ENCODE measurements at regions not wholly inside any gene's neighbourhood (a gene's known extent, or its start where the extent isn't known, plus 50 kb on each side); places are given as distances from the start of the nearest gene placed in this dataset.

DNA sequence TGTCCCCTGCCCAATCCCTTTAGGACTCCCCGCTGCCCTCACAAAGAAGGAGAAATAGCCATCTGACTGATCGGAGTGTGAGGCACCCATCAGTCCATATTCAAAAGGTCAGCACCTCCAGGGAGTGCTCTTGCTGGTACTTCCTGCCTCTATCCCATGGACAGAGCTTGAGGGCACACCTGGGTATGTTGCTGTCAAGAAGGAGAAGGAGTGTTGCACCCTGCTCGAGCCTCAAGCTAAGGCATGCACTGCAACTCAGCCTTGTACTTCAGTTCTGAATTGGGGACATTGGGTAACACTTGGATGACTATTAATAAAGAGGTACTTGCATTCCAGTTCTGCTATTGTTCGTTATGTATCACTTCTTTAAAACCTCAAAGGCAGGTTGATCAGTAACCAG, 190.3 kb upstream of the ZC3H12A start:
- no peak for DNase-seq

DNA sequence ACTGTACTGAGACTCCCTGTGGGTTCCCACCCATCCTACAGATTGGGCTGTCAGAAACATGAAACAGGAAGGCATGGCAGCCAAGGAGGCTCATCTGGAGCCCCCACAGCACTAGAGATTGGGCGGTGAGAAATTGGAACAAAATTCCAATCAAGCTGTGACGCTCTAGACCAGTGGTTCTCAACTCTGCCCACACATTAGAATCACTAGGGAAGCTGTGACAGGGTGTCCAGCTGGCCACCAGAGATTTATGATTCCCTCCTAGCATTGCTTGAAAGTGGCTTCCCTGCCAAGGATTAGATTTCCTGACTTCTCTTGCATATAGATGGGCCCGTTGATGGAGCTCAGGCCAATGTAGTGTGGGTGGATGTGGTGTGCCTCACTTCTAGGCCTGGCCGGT, 187.5 kb upstream of the ZC3H12A start:
- no peak for DNase-seq

DNA sequence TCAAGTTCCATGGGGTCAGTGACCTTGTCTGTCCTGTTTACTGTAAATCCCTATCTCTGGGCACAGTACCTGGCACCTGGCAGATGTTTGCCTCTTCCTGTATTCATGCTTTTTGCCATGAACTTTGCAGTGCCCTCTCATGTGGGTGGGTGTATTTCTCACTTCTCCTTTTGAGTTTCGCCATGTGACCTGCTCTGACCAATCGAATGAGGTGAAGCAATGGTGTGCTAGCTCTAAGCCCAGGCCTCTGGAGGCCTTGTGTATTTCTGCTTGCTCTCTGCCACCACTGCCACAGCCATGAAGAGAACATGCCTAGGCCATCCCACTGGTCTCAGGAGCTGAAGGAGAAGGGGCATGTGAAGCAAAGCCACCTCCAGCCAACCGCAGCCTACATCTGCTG, 185.5 kb upstream of the ZC3H12A start:
- no peak for DNase-seq

DNA sequence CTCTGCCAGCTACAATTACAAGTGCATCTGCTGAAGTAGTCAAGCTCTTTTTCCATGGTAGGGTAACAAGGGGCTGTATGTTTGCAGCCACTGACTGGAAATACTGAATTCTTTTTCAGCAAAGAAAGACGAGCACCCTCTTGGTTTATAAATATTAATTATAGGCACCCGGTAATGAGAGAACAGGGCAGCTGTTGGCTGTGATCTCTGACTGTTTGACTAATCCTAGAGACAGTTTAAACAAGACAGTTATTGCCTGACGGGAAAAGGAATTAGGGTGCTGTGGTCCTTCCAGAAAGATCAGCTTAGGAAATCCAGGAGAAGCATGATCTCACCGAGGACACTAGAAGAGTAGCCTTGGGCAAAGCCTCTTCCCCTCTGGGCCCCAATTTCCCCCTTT, 183.7 kb upstream of the ZC3H12A start:
- DNase-seq, result no peak

DNA sequence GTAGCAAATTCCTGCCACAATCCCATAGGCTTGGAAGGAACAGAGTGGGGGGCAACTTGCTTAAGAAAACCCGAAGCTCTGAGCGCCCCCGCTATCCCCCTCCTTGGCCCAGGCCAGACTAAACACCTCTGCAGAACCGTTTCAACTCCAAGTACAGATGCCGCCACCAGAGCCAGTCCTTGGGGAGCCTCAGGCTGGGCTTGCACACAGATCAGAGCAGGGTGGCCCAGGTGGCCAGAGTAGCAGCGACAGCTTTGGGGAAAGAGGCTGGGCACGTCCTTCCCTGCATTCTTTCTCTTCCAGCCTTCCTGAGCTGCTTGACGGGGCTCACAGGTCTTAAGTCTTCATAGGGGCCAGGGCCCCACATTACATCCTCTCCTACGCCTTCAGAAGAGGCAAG, 181.6 kb upstream of the ZC3H12A start:
- DNase-seq, result no peak

- no peak for DNase-seq
Observed at GRCh38 chr1:37294096-37294495, 180.3 kb upstream of the ZC3H12A start.

DNA sequence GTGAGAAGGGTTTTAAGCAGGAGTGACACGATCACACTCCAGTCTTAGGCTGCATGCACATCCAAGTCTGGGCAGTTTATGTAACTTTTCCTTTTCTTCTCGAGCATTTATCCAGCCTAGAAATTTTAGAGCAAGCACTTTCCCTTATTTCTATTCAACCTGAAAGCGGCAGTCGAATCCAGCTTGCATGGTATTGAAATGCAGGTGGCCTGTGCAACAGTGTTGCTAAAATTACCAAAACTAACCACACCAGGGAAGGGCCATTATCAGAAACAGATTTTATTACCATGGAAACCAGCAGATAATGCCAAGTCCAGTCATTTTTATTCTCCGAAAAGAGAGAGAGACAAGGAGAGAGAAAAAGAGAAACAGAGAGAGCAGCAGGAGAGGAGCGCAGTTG, 179.9 kb upstream of the ZC3H12A start:
- DNase-seq, result no peak

- no peak for DNase-seq
Observed at GRCh38 chr1:37298769-37299168, 175.6 kb upstream of the ZC3H12A start.

DNA sequence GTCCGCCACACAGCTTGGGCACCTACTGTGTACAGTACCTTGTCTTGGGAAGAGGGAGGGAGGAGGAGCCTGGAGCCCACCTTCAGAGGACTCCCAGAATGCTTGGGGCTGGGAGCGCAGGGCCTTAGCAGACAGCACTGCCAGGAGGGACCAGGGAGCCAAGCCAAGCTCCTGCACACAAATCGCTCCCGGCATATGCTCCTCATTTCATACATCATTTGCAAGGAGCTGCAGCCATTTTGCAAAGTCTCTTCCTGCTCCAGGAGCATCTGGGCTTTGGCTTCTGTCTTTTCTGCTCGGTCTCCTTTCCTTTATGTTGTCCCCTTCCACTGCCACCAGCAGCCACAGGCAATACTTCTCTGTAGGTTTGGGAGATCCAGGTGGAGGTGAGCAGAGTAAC, 175.2 kb upstream of the ZC3H12A start:
- no peak for DNase-seq

DNA sequence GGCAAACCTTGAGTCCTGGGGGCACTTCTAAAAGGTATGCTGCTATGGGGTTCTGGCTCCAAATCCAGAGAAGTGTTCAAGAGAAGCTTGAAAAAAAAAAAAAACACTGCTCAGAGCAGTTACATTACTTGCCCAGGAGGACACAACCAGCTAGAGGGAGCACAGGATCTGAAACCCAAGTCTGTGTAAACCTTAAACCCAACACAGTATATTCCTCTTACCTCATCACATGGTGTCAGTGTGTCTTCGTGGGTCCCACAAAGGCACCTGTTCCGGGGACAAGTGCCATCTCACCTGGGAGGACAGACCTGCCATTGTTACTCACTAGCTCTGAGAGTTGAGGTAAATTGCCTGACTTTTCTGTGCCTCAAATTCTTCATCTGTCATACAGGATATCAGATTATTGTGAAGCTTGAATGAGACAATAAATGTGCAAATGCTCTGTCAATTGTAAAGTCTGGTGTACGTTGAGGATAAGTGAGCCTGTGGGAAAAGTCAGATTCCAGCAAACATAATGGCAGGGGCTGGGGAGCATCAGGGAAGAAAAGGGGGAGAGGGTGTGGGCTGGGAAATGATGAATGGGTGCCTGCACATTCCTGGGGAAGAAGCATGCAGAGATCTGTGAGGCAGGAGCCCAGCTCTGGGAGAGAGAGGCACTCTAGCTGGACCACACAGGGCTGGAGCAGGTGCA, 170.4 kb upstream of the ZC3H12A start:
- DNase-seq, result no peak

DNA sequence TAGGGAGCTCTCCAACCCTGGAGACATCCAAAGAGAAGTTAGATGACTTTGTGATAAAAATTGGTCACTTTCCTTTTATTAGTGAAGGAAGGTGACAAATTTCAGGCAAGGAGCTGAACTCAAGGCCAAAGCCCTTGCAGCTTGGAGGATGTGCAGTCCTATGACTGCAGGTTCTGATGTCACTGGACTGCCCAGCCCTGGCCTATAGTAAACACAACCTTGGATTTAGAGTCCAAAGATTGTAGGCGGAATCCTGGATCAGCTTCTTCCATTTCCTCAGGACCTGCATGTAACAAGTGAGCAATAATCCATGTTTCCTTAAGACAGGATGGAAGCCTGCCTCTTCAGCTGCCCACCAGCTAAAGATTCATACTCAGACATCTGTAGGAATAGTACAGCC, 169.3 kb upstream of the ZC3H12A start:
- no peak for DNase-seq

GRCh38 chr1:37305841-37306240, 168.5 kb upstream of the ZC3H12A start:
- DNase-seq, result no peak

DNA sequence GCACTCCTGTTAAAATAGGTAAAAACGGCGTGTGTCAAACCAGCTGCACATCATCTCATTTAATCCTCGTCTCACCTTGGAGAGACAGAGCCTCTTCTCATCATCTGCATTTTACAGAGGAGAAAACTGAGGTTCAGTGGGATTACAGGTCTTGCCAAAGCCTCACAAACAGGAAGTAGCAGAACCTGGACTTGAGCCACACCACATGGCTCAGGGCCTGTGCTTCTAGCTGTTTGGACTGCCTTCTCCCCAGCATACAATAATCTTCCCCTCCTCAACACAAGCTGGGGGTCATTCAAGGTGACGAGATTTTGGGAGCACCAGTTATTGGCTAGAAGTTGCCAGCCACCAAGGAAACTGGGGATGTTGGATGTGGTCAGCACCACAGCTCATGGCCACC, 167.9 kb upstream of the ZC3H12A start:
- no peak for DNase-seq

GRCh38 chr1:37306871-37307270, 167.5 kb upstream of the ZC3H12A start:
- DNase-seq, result no peak

DNA sequence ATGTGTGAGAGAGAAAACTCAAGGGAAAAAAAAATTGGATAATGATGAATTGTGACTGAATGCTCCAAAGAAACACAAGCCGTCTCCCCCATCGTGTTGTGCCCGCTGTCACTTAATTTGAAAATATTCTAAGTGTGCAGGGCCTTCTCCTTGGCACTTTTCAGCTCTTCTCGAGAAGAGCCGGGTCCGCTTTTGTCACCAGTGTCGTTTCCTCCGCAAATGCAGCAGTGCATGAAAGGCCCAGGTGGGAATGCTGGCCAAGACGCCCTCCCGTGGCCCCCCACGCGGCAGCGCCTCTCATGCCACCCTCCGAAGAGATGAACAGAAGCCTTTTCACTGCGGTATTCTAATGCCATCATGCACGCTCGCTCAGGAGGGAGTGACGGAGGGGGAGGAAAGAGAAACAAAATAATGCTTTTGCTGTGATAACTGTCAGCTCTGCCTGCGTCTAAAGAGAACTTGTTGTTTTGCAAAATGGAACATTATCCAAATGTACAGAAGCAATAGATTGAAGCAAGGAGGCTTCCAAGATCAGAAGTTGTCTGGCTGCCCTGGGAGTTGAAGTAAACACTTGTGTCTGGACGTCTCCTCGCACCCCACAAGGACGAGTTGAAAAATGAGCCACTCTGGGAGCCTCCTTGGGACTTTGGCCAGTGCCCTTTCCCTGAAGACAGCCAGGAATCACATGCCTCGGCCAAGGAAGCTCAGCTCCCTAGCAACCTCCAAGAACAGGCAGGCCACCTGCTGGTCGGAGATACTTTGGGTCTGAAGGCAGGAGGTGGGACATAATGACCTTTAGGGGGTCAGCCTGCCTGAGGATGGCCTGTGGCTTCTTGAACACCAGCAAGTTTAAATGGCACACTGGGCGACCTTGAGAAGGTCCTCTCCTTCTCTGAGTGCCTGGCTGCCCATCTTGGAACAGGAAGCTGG, 166.1 kb upstream of the ZC3H12A start:
- no peak for DNase-seq

GRCh38 chr1:37309574-37309973, 164.8 kb upstream of the ZC3H12A start:
- no peak for DNase-seq

DNA sequence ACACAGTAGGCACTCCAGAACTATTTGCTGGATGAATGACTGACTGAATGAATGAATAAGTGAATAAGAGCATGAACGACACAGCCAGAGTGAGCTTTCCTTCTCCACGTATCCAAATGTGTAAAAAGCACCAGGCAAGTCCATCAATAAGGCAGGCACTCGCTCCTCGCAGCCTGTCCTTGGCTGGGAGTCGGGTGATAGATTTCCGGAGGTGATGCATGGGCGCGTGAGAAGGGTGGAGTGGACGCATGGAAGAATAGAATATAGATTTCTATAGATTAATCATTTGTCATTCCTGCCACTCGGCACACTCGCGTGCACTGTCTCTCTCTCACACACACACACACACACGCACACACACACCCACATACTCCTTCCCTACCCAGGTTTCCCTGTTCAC, 164.3 kb upstream of the ZC3H12A start:
- no peak for DNase-seq

- peak; percentile 26 for DNase-seq
Observed at GRCh38 chr1:37315371-37315846, 159.0 kb upstream of the ZC3H12A start.

GRCh38 chr1:37317870-37318467, 156.4 kb upstream of the ZC3H12A start:
- DNase-seq, result no peak

GRCh38 chr1:37318490-37318889, 155.9 kb upstream of the ZC3H12A start:
- DNase-seq, result no peak

DNA sequence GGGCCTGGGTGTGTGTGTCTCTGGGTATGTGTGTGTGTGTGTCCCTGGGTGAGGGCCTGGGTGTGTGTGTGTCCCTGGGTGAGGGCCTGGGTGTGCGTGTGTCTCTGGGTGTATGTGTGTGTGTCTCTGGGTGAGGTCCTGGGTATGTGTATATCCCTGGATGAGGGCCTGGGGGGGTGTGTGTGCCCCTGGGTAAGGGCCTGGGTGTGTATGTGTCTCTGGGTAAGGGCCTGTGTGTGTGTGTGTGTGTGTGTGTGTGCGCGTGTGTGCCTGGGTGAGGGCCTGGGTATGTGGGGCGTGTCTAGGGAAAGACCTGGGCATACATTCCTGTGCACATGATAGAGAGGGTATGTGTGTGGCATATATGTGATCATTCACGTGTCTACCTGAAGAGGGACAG, 155.1 kb upstream of the ZC3H12A start:
- DNase-seq, result no peak

DNA sequence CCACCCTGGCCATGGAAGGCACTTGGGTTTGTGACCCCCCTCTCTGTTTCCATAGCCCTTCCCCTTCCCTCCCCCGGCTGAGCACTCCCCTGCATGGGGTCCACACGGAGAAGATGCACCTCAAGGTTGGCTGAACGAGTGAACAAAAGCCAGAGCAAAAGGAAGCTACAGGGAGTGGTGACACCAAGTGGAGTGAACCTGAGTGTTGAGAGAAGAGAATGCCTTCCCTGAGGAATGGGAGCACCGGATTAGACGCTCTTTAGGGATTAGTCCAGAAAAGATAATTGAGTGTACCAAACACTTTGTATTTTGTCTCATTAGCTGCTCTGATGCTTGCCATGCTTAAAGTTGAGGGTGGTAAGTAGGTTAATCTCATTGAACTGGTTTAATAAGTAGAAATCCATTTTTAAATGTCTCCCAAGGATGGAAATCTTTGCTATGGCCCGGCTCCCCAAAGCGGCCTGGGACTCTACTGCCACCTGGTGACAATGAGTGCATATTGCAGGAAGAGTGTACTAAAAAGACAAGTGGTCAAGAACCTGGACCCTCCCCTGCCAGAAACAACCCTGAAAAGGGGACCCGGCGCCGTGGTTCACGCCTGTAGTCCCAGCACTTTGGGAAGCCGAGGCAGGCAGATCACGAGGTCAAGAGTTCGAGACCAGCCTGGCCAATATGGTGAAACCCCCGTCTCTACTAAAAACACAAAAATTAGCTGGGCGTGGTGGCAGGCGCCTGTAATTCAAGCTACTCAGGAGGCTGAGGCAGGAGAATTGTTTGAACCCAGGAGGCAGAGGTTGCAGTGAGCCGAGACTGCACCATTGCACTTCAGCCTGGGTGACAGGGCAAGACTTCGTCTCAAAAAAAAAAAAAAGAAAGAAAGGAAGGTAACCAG, 150.6 kb upstream of the ZC3H12A start:
- DNase-seq, result no peak

DNA sequence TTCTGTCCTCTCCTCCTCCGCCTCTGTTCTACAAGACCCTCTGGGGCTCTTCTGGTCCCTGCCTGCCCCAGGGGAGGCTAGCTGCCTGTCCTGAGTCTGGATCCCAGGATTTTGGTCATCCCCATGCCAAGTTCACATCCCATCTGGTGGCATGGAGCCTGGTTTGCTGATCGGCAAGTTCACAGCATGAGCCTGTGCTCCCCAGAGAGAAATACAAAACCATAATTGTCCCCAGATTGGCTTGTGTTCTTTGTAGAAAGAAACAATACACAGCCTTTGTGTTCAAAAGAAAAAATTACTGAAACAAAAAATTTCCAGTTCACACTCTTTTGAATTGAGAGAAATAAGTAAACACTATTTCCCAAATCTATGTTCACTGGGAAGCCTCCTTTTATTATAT, 149.4 kb upstream of the ZC3H12A start:
- no peak for DNase-seq
